ENCODE measurements at regions not wholly inside any gene's neighbourhood (a gene's known extent, or its start where the extent isn't known, plus 50 kb on each side); places are given as distances from the start of the nearest gene placed in this dataset.

GRCh38 chr6:163753430-163753829 is 338.9 kb downstream of the QKI start:
- H3K4me2 ChIP-seq (ENCODE audit: low read depth, low read length, poor library complexity, severe bottlenecking): no peak overlapping the region
- H3K79me2 ChIP-seq (ENCODE audit: insufficient read depth, low read length): no peaks in the 10 kb centered on the region
- no peaks in the 10 kb centered on the region for H3K36me3 ChIP-seq (ENCODE audit: insufficient read depth, low read length)
- H3K9me3 ChIP-seq (ENCODE audit: insufficient read depth, low read depth, low read length): peaks cover 9% of the 10 kb centered on the region; the same call in 1 of the 2 replicates
- no peak overlapping the region for H3K4me3 ChIP-seq (ENCODE audit: low read length, poor library complexity, severe bottlenecking)
- TF ChIP-seq CTCF (conservative IDR thresholded peaks at IDR 0.05; ENCODE audit: low read length): no peak
- H3K27me3 ChIP-seq (ENCODE audit: insufficient read depth, low read length, poor library complexity, severe bottlenecking): no peaks in the 10 kb centered on the region
- no peaks in the 10 kb centered on the region for H3F3A ChIP-seq (ENCODE audit: low read depth)
- H3K9ac ChIP-seq (ENCODE audit: low read depth, low read length, poor library complexity, severe bottlenecking): no peak overlapping the region
- no peak overlapping the region for H2AFZ ChIP-seq (ENCODE audit: low read length)
- H4K20me1 ChIP-seq (ENCODE audit: insufficient read depth, low read length, poor library complexity, severe bottlenecking): no peaks in the 10 kb centered on the region
- no peaks in the 10 kb centered on the region for H3K4me1 ChIP-seq (ENCODE audit: insufficient read depth, low read length, poor library complexity, severe bottlenecking)
- no peaks in the 10 kb centered on the region for H3K9me2 ChIP-seq (replicated peaks; ENCODE audit: low read depth, low read length)

- Histone ChIP-seq H3K4me3 (ENCODE audit: low read length, poor library complexity, severe bottlenecking) (no peak overlapping the region), H3K79me2 (ENCODE audit: insufficient read depth, low read length) (no peaks in the 10 kb centered on the region), H4K20me1 (ENCODE audit: insufficient read depth, low read length, poor library complexity, severe bottlenecking) (no peaks in the 10 kb centered on the region), H3K27me3 (ENCODE audit: insufficient read depth, low read length, poor library complexity, severe bottlenecking) (no peaks in the 10 kb centered on the region), H3K4me1 (ENCODE audit: insufficient read depth, low read length, poor library complexity, severe bottlenecking) (no peaks in the 10 kb centered on the region), H3F3A (ENCODE audit: low read depth) (no peaks in the 10 kb centered on the region), H2AFZ (ENCODE audit: low read length) (no peak overlapping the region), H3K4me2 (ENCODE audit: low read depth, low read length, poor library complexity, severe bottlenecking) (no peak overlapping the region), H3K9me2 (replicated peaks; ENCODE audit: low read depth, low read length) (no peaks in the 10 kb centered on the region), H3K9ac (ENCODE audit: low read depth, low read length, poor library complexity, severe bottlenecking) (no peak overlapping the region), H3K36me3 (ENCODE audit: insufficient read depth, low read length) (no peaks in the 10 kb centered on the region), H3K9me3 (ENCODE audit: insufficient read depth, low read depth, low read length) (peaks cover 17% of the 10 kb centered on the region; the same call in 1 of the 2 replicates)
- TF ChIP-seq CTCF (conservative IDR thresholded peaks at IDR 0.05; ENCODE audit: low read length) (no peak), EZH2phosphoT487 (IDR thresholded peaks at IDR 0.05; ENCODE audit: borderline replicate concordance) (no peak)
These were observed 337.9 kb downstream of the QKI start for GRCh38 chr6:163752446-163752845.

- Histone ChIP-seq H3K9me3 (ENCODE audit: insufficient read depth, low read depth, low read length) (peaks cover 17% of the 10 kb centered on the region; the same call in 1 of the 2 replicates), H3K79me2 (ENCODE audit: insufficient read depth, low read length) (no peaks in the 10 kb centered on the region), H3K27me3 (ENCODE audit: insufficient read depth, low read length, poor library complexity, severe bottlenecking) (no peaks in the 10 kb centered on the region), H3K4me3 (ENCODE audit: low read length, poor library complexity, severe bottlenecking) (no peak overlapping the region), H3F3A (ENCODE audit: low read depth) (no peaks in the 10 kb centered on the region), H3K9me2 (replicated peaks; ENCODE audit: low read depth, low read length) (no peaks in the 10 kb centered on the region), H3K36me3 (ENCODE audit: insufficient read depth, low read length) (no peaks in the 10 kb centered on the region), H3K4me2 (ENCODE audit: low read depth, low read length, poor library complexity, severe bottlenecking) (no peak overlapping the region), H3K4me1 (ENCODE audit: insufficient read depth, low read length, poor library complexity, severe bottlenecking) (no peaks in the 10 kb centered on the region), H4K20me1 (ENCODE audit: insufficient read depth, low read length, poor library complexity, severe bottlenecking) (no peaks in the 10 kb centered on the region), H2AFZ (ENCODE audit: low read length) (no peak overlapping the region), H3K9ac (ENCODE audit: low read depth, low read length, poor library complexity, severe bottlenecking) (no peak overlapping the region)
- no peak for TF ChIP-seq CTCF (conservative IDR thresholded peaks at IDR 0.05; ENCODE audit: low read length)
- TF ChIP-seq EZH2phosphoT487 (IDR thresholded peaks at IDR 0.05; ENCODE audit: borderline replicate concordance): no peak
These were observed 336.6 kb downstream of the QKI start for GRCh38 chr6:163751032-163751525.
